ENCODE measurements at regions not wholly inside any gene's neighbourhood (a gene's known extent, or its start where the extent isn't known, plus 50 kb on each side); places are given as distances from the start of the nearest gene placed in this dataset.
"Not testable (repeated sequence)": the region's sequence is repeated elsewhere in the genome, so short reads cannot be mapped to it uniquely, and the experiment has no call there.

- H3K4me1 Mint-ChIP-seq: no peaks in the 10 kb centered on the region
- no peak overlapping the region for H3K4me3 Mint-ChIP-seq
- no peaks in the 10 kb centered on the region for H3K27me3 Mint-ChIP-seq
- H3K27ac Mint-ChIP-seq (ENCODE audit: low read depth): no peak overlapping the region
- no peak for DNase-seq (ENCODE audit: low spot score in 2 of 2)
- no peak for ATAC-seq (replicated peaks; ENCODE audit: extremely low read depth, poor library complexity, severe bottlenecking)
- no peaks in the 10 kb centered on the region for H3K9me3 Mint-ChIP-seq
- no peaks in the 10 kb centered on the region for H3K36me3 Mint-ChIP-seq (ENCODE audit: insufficient read depth)
These were observed 94.6 kb upstream of the IGFBPL1 start for GRCh38 chr9:38518826-38519225.

DNA sequence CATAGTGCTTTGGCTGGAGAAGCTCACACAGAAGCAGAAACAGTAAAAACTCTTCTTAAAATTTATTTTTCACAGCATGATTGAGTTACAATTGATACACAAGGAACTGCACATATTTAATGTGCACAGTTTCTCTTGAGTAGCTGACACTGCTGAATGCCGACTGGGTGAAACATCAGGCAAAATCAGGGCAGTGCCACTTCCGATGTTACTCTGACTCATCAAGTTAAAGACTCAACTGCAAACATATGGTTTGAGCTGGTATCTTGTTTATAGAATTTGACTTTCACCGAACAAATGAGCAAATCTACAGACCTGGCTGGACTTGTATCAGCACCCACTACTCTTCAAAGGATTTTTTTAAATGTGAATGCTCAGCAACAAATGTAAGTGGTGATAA is 92.0 kb upstream of the IGFBPL1 start:
- H3K36me3 Mint-ChIP-seq (ENCODE audit: insufficient read depth); H3K9me3 Mint-ChIP-seq; H3K27me3 Mint-ChIP-seq; H3K4me1 Mint-ChIP-seq; H3K4me3 Mint-ChIP-seq; H3K27ac Mint-ChIP-seq (ENCODE audit: low read depth); DNase-seq (ENCODE audit: low spot score in 2 of 2); ATAC-seq (replicated peaks; ENCODE audit: extremely low read depth, poor library complexity, severe bottlenecking): not testable (repeated sequence)

DNA sequence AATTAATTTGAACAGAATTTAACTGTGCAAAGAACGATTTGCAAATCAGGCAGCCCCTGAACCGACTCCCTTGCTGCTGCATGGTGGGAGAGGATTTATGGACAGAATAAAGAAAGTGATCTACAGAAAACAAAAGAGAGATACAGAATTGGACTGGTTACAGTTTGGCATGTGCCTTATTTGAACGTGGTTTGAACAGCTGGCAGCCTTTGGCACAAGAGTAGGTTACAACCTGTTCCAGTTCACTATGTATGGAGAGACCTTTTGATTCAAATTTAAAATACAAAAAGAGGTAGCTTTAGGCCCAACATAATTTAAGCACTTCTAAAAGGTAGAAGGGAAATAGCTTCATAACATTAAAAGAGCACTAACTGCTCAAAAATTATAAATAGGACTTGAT is 90.8 kb upstream of the IGFBPL1 start:
- not testable (repeated sequence) for H3K27ac Mint-ChIP-seq (ENCODE audit: low read depth); ATAC-seq (replicated peaks; ENCODE audit: extremely low read depth, poor library complexity, severe bottlenecking); H3K27me3 Mint-ChIP-seq; H3K4me3 Mint-ChIP-seq; DNase-seq (ENCODE audit: low spot score in 2 of 2); H3K9me3 Mint-ChIP-seq; H3K36me3 Mint-ChIP-seq (ENCODE audit: insufficient read depth); H3K4me1 Mint-ChIP-seq

- H3K4me3 Mint-ChIP-seq; H3K27ac Mint-ChIP-seq (ENCODE audit: low read depth); H3K9me3 Mint-ChIP-seq; DNase-seq (ENCODE audit: low spot score in 2 of 2); H3K36me3 Mint-ChIP-seq (ENCODE audit: insufficient read depth); ATAC-seq (replicated peaks; ENCODE audit: extremely low read depth, poor library complexity, severe bottlenecking); H3K4me1 Mint-ChIP-seq: not testable (repeated sequence)
- peaks cover 13% of the 10 kb centered on the region for H3K27me3 Mint-ChIP-seq
These were observed 86.1 kb upstream of the IGFBPL1 start for GRCh38 chr9:38510340-38510739.

- Mint-ChIP-seq H3K27me3 (peaks cover 30% of the 10 kb centered on the region), H3K4me1 (no peaks in the 10 kb centered on the region), H3K4me3 (no peak overlapping the region), H3K27ac (ENCODE audit: low read depth) (peak overlapping the region; percentile 46), H3K9me3 (no peaks in the 10 kb centered on the region), H3K36me3 (ENCODE audit: insufficient read depth) (no peaks in the 10 kb centered on the region)
- no peak for ATAC-seq (replicated peaks; ENCODE audit: extremely low read depth, poor library complexity, severe bottlenecking)
- no peak for DNase-seq (ENCODE audit: low spot score in 2 of 2)
These were observed 83.3 kb upstream of the IGFBPL1 start for GRCh38 chr9:38507587-38507986.

- not testable (repeated sequence) for H3K4me1 Mint-ChIP-seq; H3K9me3 Mint-ChIP-seq; H3K4me3 Mint-ChIP-seq; H3K27ac Mint-ChIP-seq (ENCODE audit: low read depth); H3K36me3 Mint-ChIP-seq (ENCODE audit: insufficient read depth); ATAC-seq (replicated peaks; ENCODE audit: extremely low read depth, poor library complexity, severe bottlenecking); DNase-seq (ENCODE audit: low spot score in 2 of 2)
- H3K27me3 Mint-ChIP-seq: peaks cover 22% of the 10 kb centered on the region
These were observed 75.9 kb upstream of the IGFBPL1 start for GRCh38 chr9:38500171-38500570.

- H3K27me3 Mint-ChIP-seq; DNase-seq (ENCODE audit: low spot score in 2 of 2); H3K4me1 Mint-ChIP-seq; H3K36me3 Mint-ChIP-seq (ENCODE audit: insufficient read depth); H3K27ac Mint-ChIP-seq (ENCODE audit: low read depth); H3K4me3 Mint-ChIP-seq; ATAC-seq (replicated peaks; ENCODE audit: extremely low read depth, poor library complexity, severe bottlenecking); H3K9me3 Mint-ChIP-seq: not testable (repeated sequence)
These were observed 74.3 kb upstream of the IGFBPL1 start for GRCh38 chr9:38498551-38498950.

- Mint-ChIP-seq H3K9me3 (no peaks in the 10 kb centered on the region), H3K4me3 (no peak overlapping the region), H3K27ac (ENCODE audit: low read depth) (no peak overlapping the region), H3K27me3 (peaks cover 22% of the 10 kb centered on the region), H3K4me1 (no peaks in the 10 kb centered on the region), H3K36me3 (ENCODE audit: insufficient read depth) (no peaks in the 10 kb centered on the region)
- DNase-seq (ENCODE audit: low spot score in 2 of 2) (no peak), ATAC-seq (replicated peaks; ENCODE audit: extremely low read depth, poor library complexity, severe bottlenecking) (no peak)
These were observed 64.8 kb upstream of the IGFBPL1 start for GRCh38 chr9:38489057-38489456.

GRCh38 chr9:38488156-38488698 is 64.0 kb upstream of the IGFBPL1 start:
- H3K4me1 Mint-ChIP-seq: no peaks in the 10 kb centered on the region
- no peaks in the 10 kb centered on the region for H3K9me3 Mint-ChIP-seq
- peaks cover 29% of the 10 kb centered on the region for H3K27me3 Mint-ChIP-seq
- no peak for ATAC-seq (replicated peaks; ENCODE audit: extremely low read depth, poor library complexity, severe bottlenecking)
- H3K36me3 Mint-ChIP-seq (ENCODE audit: insufficient read depth): no peaks in the 10 kb centered on the region
- H3K27ac Mint-ChIP-seq (ENCODE audit: low read depth): no peak overlapping the region
- no peak overlapping the region for H3K4me3 Mint-ChIP-seq
- no peak for DNase-seq (ENCODE audit: low spot score in 2 of 2)

DNA sequence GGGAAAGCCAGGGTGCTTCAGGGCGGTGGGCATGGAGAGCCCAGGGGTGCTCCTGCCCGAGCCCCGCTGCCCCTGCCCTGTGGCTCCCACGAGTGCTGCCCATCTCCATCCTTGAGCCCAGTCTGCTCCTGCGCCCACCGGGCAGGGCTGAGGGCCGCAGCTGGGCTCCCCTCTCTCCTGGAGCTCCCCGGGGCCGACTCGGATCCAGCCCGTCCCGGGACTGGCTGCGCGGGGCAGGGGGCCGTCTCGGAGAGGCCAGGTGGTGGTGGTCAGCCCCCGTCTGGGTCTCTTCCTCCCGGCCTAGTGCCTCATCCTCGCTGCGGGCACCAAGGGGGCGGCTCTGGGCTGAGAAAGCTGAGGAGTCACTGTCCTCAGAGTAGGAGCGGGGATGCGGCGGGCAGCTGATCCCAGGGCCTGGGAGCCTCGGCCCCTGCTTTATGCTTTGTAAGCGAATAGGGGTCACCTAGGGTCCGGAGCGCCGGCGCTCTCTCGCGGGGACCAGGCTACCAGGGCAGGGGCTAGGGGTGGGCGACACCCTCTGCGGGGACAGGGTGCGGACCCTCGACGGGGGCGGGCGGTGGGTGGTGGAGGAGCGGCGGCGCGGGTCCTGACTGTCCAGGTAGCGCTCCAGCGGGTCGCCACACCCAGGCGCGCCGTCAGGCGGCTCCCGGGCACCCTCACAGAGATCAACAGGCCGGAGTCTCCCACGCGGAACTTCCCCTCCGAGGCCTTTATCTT is 63.3 kb upstream of the IGFBPL1 start:
- DNase-seq (ENCODE audit: low spot score in 2 of 2); H3K4me3 Mint-ChIP-seq; ATAC-seq (replicated peaks; ENCODE audit: extremely low read depth, poor library complexity, severe bottlenecking); H3K9me3 Mint-ChIP-seq; H3K4me1 Mint-ChIP-seq; H3K36me3 Mint-ChIP-seq (ENCODE audit: insufficient read depth): not testable (repeated sequence)
- peaks cover 36% of the 10 kb centered on the region for H3K27me3 Mint-ChIP-seq
- H3K27ac Mint-ChIP-seq (ENCODE audit: low read depth): peak overlapping the region; percentile 79

- no peak for ATAC-seq (replicated peaks; ENCODE audit: extremely low read depth, poor library complexity, severe bottlenecking)
- no peaks in the 10 kb centered on the region for H3K36me3 Mint-ChIP-seq (ENCODE audit: insufficient read depth)
- peak overlapping the region; percentile 79 for H3K27ac Mint-ChIP-seq (ENCODE audit: low read depth)
- no peaks in the 10 kb centered on the region for H3K4me1 Mint-ChIP-seq
- no peak for DNase-seq (ENCODE audit: low spot score in 2 of 2)
- H3K9me3 Mint-ChIP-seq: no peaks in the 10 kb centered on the region
- peaks cover 43% of the 10 kb centered on the region for H3K27me3 Mint-ChIP-seq
- H3K4me3 Mint-ChIP-seq: no peak overlapping the region
These were observed 62.6 kb upstream of the IGFBPL1 start for GRCh38 chr9:38486837-38487236.

DNA sequence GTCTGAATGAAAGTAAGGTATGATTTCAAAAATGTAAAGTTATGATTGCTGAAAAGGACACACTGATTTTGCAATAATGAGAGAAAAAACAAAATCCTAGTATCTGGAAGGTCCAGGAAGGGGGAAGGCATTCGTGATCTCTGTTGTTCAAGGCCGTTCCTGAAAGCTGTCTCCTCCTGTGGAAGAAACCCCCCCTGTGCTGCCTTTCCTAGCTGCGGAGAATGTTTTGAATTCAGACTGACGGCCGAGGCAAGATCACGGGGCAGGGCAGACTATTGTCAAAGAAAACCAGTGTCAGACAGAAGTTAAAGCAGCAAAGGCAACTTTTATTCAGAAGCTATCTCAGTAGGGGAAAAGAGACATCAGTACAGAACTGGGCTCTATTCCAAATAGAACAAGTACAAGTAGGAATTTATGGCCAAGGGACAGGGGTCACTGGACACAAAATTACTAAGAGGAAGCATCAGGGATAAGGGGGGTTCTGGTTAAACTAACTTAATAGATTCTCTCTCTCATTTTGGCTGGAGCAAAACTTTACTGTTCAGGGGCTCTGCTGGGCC is 61.9 kb upstream of the IGFBPL1 start:
- Mint-ChIP-seq H3K36me3 (ENCODE audit: insufficient read depth) (no peaks in the 10 kb centered on the region), H3K9me3 (no peaks in the 10 kb centered on the region), H3K4me3 (no peak overlapping the region), H3K4me1 (no peaks in the 10 kb centered on the region), H3K27ac (ENCODE audit: low read depth) (no peak overlapping the region), H3K27me3 (peaks cover 46% of the 10 kb centered on the region)
- no peak for ATAC-seq (replicated peaks; ENCODE audit: extremely low read depth, poor library complexity, severe bottlenecking)
- no peak for DNase-seq (ENCODE audit: low spot score in 2 of 2)

GRCh38 chr9:38484076-38484665 is 59.9 kb upstream of the IGFBPL1 start:
- not testable (repeated sequence) for H3K4me3 Mint-ChIP-seq; H3K4me1 Mint-ChIP-seq; ATAC-seq (replicated peaks; ENCODE audit: extremely low read depth, poor library complexity, severe bottlenecking); DNase-seq (ENCODE audit: low spot score in 2 of 2); H3K9me3 Mint-ChIP-seq; H3K36me3 Mint-ChIP-seq (ENCODE audit: insufficient read depth); H3K27ac Mint-ChIP-seq (ENCODE audit: low read depth)
- peaks cover 46% of the 10 kb centered on the region for H3K27me3 Mint-ChIP-seq

Measured in central memory CD8-positive, alpha-beta T cell (primary cell).